ENCODE measurements at regions not wholly inside any gene's neighbourhood (a gene's known extent, or its start where the extent isn't known, plus 50 kb on each side); places are given as distances from the start of the nearest gene placed in this dataset.

DNA sequence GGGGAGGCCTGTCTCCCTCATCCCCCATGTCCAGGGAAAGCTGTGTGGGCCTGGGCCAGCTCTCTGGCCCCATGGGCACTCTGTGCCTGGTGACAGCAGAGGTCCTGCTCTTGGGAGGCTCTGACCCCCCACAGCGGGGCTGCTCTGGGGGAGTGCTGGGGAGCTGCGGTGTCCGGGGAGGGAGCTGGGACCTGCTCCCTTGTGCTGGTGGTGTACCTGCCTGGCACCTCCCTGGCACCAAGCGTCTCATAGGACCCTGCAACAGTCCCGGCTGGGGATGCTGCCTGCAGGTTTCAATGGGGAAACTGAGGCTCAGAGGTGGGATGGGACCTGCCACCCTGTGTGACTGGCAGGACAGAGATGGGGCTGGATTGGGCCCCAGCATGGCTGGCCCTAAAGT, 111.3 kb downstream of the KIF26A start:
- POLR2A ChIA-PET, result no interaction called here
- TF ChIP-seq LEF1 (IDR thresholded peaks at IDR 0.05; ENCODE audit: borderline replicate concordance) (no peak), TARDBP (IDR thresholded peaks at IDR 0.05) (no peak), SUZ12 (IDR thresholded peaks at IDR 0.05) (no peak), FOXA1 (IDR thresholded peaks at IDR 0.05) (no peak), FOXM1 (IDR thresholded peaks at IDR 0.05; ENCODE audit: borderline replicate concordance) (no peak)
- CTCF ChIA-PET, result no interaction called here
- no peak for DNase-seq (ENCODE audit: extremely low spot score)

DNA sequence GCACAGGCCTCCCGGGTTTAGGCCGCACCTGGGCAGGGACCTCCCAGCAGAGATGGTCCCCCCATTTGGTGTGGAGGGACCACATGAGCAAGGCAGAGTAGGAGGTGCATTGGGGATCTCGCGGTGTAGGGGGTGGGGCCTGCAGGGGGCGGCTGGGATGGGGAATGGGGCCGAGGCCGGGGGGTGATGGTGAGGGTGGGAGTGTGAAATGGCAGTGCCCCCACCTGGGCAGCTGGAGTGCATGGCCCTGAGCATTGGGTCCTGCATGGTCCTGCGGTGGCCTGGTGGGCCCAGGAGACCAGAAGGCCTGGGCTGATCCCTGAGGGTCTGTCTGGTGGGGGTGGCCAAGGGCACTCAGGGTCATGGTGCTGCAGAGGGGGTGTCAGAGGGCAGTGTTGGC, 111.8 kb downstream of the KIF26A start:
- no peak for DNase-seq (ENCODE audit: extremely low spot score)
- TF ChIP-seq HDGF (IDR thresholded peaks at IDR 0.05; ENCODE audit: borderline replicate concordance), result no peak
- no peak for TF ChIP-seq L3MBTL2 (conservative IDR thresholded peaks at IDR 0.05)
- no peak for TF ChIP-seq ZNF384 (IDR thresholded peaks at IDR 0.05)
- no peak for TF ChIP-seq PKNOX1 (IDR thresholded peaks at IDR 0.05)
- TF ChIP-seq LEF1 (IDR thresholded peaks at IDR 0.05; ENCODE audit: borderline replicate concordance), result no peak
- TF ChIP-seq SUZ12 (IDR thresholded peaks at IDR 0.05), result no peak
- no peak for TF ChIP-seq CTBP1 (IDR thresholded peaks at IDR 0.05; ENCODE audit: borderline replicate concordance)
- no peak for TF ChIP-seq ARNT (IDR thresholded peaks at IDR 0.05)
- TF ChIP-seq NFRKB (IDR thresholded peaks at IDR 0.05), result no peak
- TF ChIP-seq TARDBP (IDR thresholded peaks at IDR 0.05), result no peak
- no peak for TF ChIP-seq BHLHE40 (IDR thresholded peaks at IDR 0.05; ENCODE audit: borderline replicate concordance)
- no peak for TF ChIP-seq SP1 (IDR thresholded peaks at IDR 0.05)
- TF ChIP-seq ELF4 (IDR thresholded peaks at IDR 0.05), result no peak
- ChIA-PET CTCF (no interaction called here), POLR2A (no interaction called here)

- no peak for DNase-seq (ENCODE audit: extremely low spot score)
- TF ChIP-seq SUZ12 (IDR thresholded peaks at IDR 0.05) (no peak), L3MBTL2 (conservative IDR thresholded peaks at IDR 0.05) (no peak), NFRKB (IDR thresholded peaks at IDR 0.05) (no peak), TARDBP (IDR thresholded peaks at IDR 0.05) (no peak), PKNOX1 (IDR thresholded peaks at IDR 0.05) (no peak), BHLHE40 (IDR thresholded peaks at IDR 0.05; ENCODE audit: borderline replicate concordance) (no peak), ARNT (IDR thresholded peaks at IDR 0.05) (no peak), FOXM1 (IDR thresholded peaks at IDR 0.05; ENCODE audit: borderline replicate concordance) (no peak), HDGF (IDR thresholded peaks at IDR 0.05; ENCODE audit: borderline replicate concordance) (no peak), FOXA1 (IDR thresholded peaks at IDR 0.05) (no peak), ELF4 (IDR thresholded peaks at IDR 0.05) (no peak), CTBP1 (IDR thresholded peaks at IDR 0.05; ENCODE audit: borderline replicate concordance) (no peak), ZNF384 (IDR thresholded peaks at IDR 0.05) (no peak), FOXK2 (IDR thresholded peaks at IDR 0.05) (no peak), SP1 (IDR thresholded peaks at IDR 0.05) (no peak), LEF1 (IDR thresholded peaks at IDR 0.05; ENCODE audit: borderline replicate concordance) (no peak)
- CTCF ChIA-PET, result no interaction called here
- POLR2A ChIA-PET, result no interaction called here
Measured at GRCh38 chr14:104252256-104253215, 114.1 kb downstream of the KIF26A start.

- ChIA-PET POLR2A (no interaction called here), CTCF (no interaction called here)
- no peak for TF ChIP-seq ELF4 (IDR thresholded peaks at IDR 0.05)
- TF ChIP-seq LEF1 (IDR thresholded peaks at IDR 0.05; ENCODE audit: borderline replicate concordance), result no peak
- no peak for TF ChIP-seq PKNOX1 (IDR thresholded peaks at IDR 0.05)
- DNase-seq (ENCODE audit: extremely low spot score), result no peak
Measured at GRCh38 chr14:104253223-104253822, 114.9 kb downstream of the KIF26A start.

GRCh38 chr14:104253901-104254353, 115.5 kb downstream of the KIF26A start:
- ChIA-PET CTCF (no interaction called here), POLR2A (no interaction called here)
- DNase-seq (ENCODE audit: extremely low spot score), result no peak
- no peak for TF ChIP-seq PKNOX1 (IDR thresholded peaks at IDR 0.05)
- TF ChIP-seq FOXK2 (IDR thresholded peaks at IDR 0.05), result no peak
- TF ChIP-seq SP1 (IDR thresholded peaks at IDR 0.05), result no peak
- no peak for TF ChIP-seq BHLHE40 (IDR thresholded peaks at IDR 0.05; ENCODE audit: borderline replicate concordance)
- no peak for TF ChIP-seq NFRKB (IDR thresholded peaks at IDR 0.05)
- no peak for TF ChIP-seq TARDBP (IDR thresholded peaks at IDR 0.05)
- TF ChIP-seq FOXA1 (IDR thresholded peaks at IDR 0.05), result no peak
- no peak for TF ChIP-seq CTBP1 (IDR thresholded peaks at IDR 0.05; ENCODE audit: borderline replicate concordance)
- TF ChIP-seq LEF1 (IDR thresholded peaks at IDR 0.05; ENCODE audit: borderline replicate concordance), result no peak
- no peak for TF ChIP-seq SUZ12 (IDR thresholded peaks at IDR 0.05)
- TF ChIP-seq ARNT (IDR thresholded peaks at IDR 0.05), result no peak
- TF ChIP-seq L3MBTL2 (conservative IDR thresholded peaks at IDR 0.05), result no peak
- no peak for TF ChIP-seq ELF4 (IDR thresholded peaks at IDR 0.05)
- no peak for TF ChIP-seq HDGF (IDR thresholded peaks at IDR 0.05; ENCODE audit: borderline replicate concordance)
- TF ChIP-seq FOXM1 (IDR thresholded peaks at IDR 0.05; ENCODE audit: borderline replicate concordance), result no peak
- no peak for TF ChIP-seq ZNF384 (IDR thresholded peaks at IDR 0.05)

Data from HEK293T (cell line).